ENCODE measurements at regions not wholly inside any gene's neighbourhood (a gene's known extent, or its start where the extent isn't known, plus 50 kb on each side); places are given as distances from the start of the nearest gene placed in this dataset.

- Histone ChIP-seq H3K27ac (ENCODE audit: control insufficient read depth, insufficient read depth, low read length) (no peak overlapping the region), H3K9me3 (ENCODE audit: control insufficient read depth, low read depth, low read length) (no peaks in the 10 kb centered on the region), H3K9ac (ENCODE audit: control insufficient read depth, extremely low read depth, insufficient read depth, low read length) (no peak overlapping the region), H2AFZ (ENCODE audit: control insufficient read depth, low read length) (no peak overlapping the region), H4K20me1 (ENCODE audit: control insufficient read depth, extremely low read depth, insufficient read depth, low read length) (no peaks in the 10 kb centered on the region), H3K4me3 (ENCODE audit: control insufficient read depth in 2 of 3, extremely low read depth in 1 of 3, insufficient read depth in 2 of 3, low read depth in 1 of 3, low read length in 3 of 3) (no peak overlapping the region), H3K4me2 (ENCODE audit: control insufficient read depth, extremely low read depth, insufficient read depth, low read depth, low read length) (no peak overlapping the region), H3K27me3 (ENCODE audit: control insufficient read depth, extremely low read depth, insufficient read depth, low read length) (no peaks in the 10 kb centered on the region), H3K4me1 (ENCODE audit: control insufficient read depth, extremely low read depth, insufficient read depth, low read length) (no peaks in the 10 kb centered on the region), H3K36me3 (ENCODE audit: control insufficient read depth in 2 of 2, extremely low read depth in 1 of 2, insufficient read depth in 2 of 2, low read length in 2 of 2) (no peaks in the 10 kb centered on the region), H3K79me2 (ENCODE audit: control insufficient read depth, insufficient read depth, low read length) (no peaks in the 10 kb centered on the region), H3K9me1 (ENCODE audit: control insufficient read depth, extremely low read depth, insufficient read depth, low read length) (no peaks in the 10 kb centered on the region)
- dilution Hi-C loops (cut with MboI; ENCODE audit: extremely low pct_ligation_motif_present, low sequenced_read_pairs) = no loop called here
- DNase-seq (ENCODE audit: low read depth, low spot score) = no peak
- no peak for FAIRE-seq
- TF ChIP-seq EZH2 (IDR thresholded peaks at IDR 0.05; ENCODE audit: low read length) (no peak), CTCF (optimal IDR thresholded peaks at IDR 0.05 in 1 of 3, IDR thresholded peaks at IDR 0.05 in 1 of 3, conservative IDR thresholded peaks at IDR 0.05 in 1 of 3; ENCODE audit: extremely low read depth in 1 of 3, insufficient read depth in 2 of 3, low read length in 3 of 3) (no peak)
These were observed 332.2 kb upstream of the GOLIM4 start for GRCh38 chr3:168427835-168428475.

- Histone ChIP-seq H3K9me1 (ENCODE audit: control insufficient read depth, extremely low read depth, insufficient read depth, low read length) (no peaks in the 10 kb centered on the region), H3K27me3 (ENCODE audit: control insufficient read depth, extremely low read depth, insufficient read depth, low read length) (no peaks in the 10 kb centered on the region), H3K27ac (ENCODE audit: control insufficient read depth, insufficient read depth, low read length) (no peak overlapping the region), H3K36me3 (ENCODE audit: control insufficient read depth in 2 of 2, extremely low read depth in 1 of 2, insufficient read depth in 2 of 2, low read length in 2 of 2) (no peaks in the 10 kb centered on the region), H2AFZ (ENCODE audit: control insufficient read depth, low read length) (no peak overlapping the region), H3K9ac (ENCODE audit: control insufficient read depth, extremely low read depth, insufficient read depth, low read length) (no peak overlapping the region), H3K79me2 (ENCODE audit: control insufficient read depth, insufficient read depth, low read length) (no peaks in the 10 kb centered on the region), H3K4me1 (ENCODE audit: control insufficient read depth, extremely low read depth, insufficient read depth, low read length) (no peaks in the 10 kb centered on the region), H4K20me1 (ENCODE audit: control insufficient read depth, extremely low read depth, insufficient read depth, low read length) (no peaks in the 10 kb centered on the region), H3K4me3 (ENCODE audit: control insufficient read depth in 2 of 3, extremely low read depth in 1 of 3, insufficient read depth in 2 of 3, low read depth in 1 of 3, low read length in 3 of 3) (no peak overlapping the region), H3K4me2 (ENCODE audit: control insufficient read depth, extremely low read depth, insufficient read depth, low read depth, low read length) (no peak overlapping the region), H3K9me3 (ENCODE audit: control insufficient read depth, low read depth, low read length) (no peaks in the 10 kb centered on the region)
- TF ChIP-seq EZH2 (IDR thresholded peaks at IDR 0.05; ENCODE audit: low read length) (no peak), CTCF (optimal IDR thresholded peaks at IDR 0.05 in 1 of 3, IDR thresholded peaks at IDR 0.05 in 1 of 3, conservative IDR thresholded peaks at IDR 0.05 in 1 of 3; ENCODE audit: extremely low read depth in 1 of 3, insufficient read depth in 2 of 3, low read length in 3 of 3) (no peak)
- no peak for DNase-seq (ENCODE audit: low read depth, low spot score)
- dilution Hi-C loops (cut with MboI; ENCODE audit: extremely low pct_ligation_motif_present, low sequenced_read_pairs) = no loop called here
- FAIRE-seq = no peak
These were observed 331.4 kb upstream of the GOLIM4 start for GRCh38 chr3:168427156-168427555.

All from keratinocyte (primary cell).